Small intestine (tissue), 7 donors: ENCODE measurements at regions not wholly inside any gene's neighbourhood (a gene's known extent, or its start where the extent isn't known, plus 50 kb on each side); places are given as distances from the start of the nearest gene placed in this dataset.

Experiments used
- DNase-seq, 2 donors: peaks; one replicate each; pipeline versions ENCODE4 v3.0.0 to v3.0.0-alpha.2; 2013
- FAIRE-seq: peaks from 2 replicates; lab custom pipeline; 2012; peaks lifted over from hg19 to GRCh38; lab: Jason Lieb, UNC
- H3K27ac ChIP-seq, 3 donors: one replicate each; pipeline ENCODE4 v1.5.1; 2013; ENCODE audit warnings: low read length in 2 of 3, mild to moderate bottlenecking in 2 of 3, control low read depth in 1 of 3, inconsistent platforms in 1 of 3, low read depth in 1 of 3, moderate library complexity in 1 of 3
- H3K27me3 ChIP-seq, 3 donors: one replicate each; pipeline ENCODE4 v1.6.1; 2013; ENCODE audit warnings: low read length in 3 of 3, inconsistent platforms in 1 of 3; ENCODE audit not compliant: control insufficient read depth in 3 of 3, insufficient read depth in 3 of 3
- H3K36me3 ChIP-seq, 3 donors: one replicate each; pipeline ENCODE4 v1.6.1; 2013; ENCODE audit warnings: low read length in 3 of 3, inconsistent platforms in 1 of 3, low read depth in 1 of 3, mild to moderate bottlenecking in 1 of 3, moderate library complexity in 1 of 3; ENCODE audit not compliant: control insufficient read depth in 3 of 3, insufficient read depth in 2 of 3
- H3K4me1 ChIP-seq, 3 donors: one replicate each; pipeline ENCODE4 v1.6.1; 2013; ENCODE audit warnings: low read length in 2 of 3, inconsistent platforms in 1 of 3, low read depth in 1 of 3, mild to moderate bottlenecking in 1 of 3, moderate library complexity in 1 of 3; ENCODE audit not compliant: control insufficient read depth in 3 of 3, insufficient read depth in 2 of 3
- H3K4me3 ChIP-seq, 3 donors: one replicate each; pipeline ENCODE4 v1.5.1; 2013; ENCODE audit warnings: low read length in 3 of 3, control low read depth in 1 of 3, inconsistent platforms in 1 of 3, low read depth in 1 of 3, mild to moderate bottlenecking in 1 of 3, moderate library complexity in 1 of 3
- H3K9me3 ChIP-seq, 2 donors: one replicate each; pipeline ENCODE4 v1.6.1; 2013; ENCODE audit warnings: low read depth in 1 of 2, low read length in 1 of 2; ENCODE audit not compliant: control insufficient read depth in 2 of 2, insufficient read depth in 1 of 2
- WGBS, 3 donors: extraction: QIAGEN DNeasy Blood & Tissue Kit; methylation state at CpG; one replicate each; pipeline ENCODE4 v1.1.7; 2013; 5-methylcytosine and 5-hydroxymethylcytosine counted together
- donor health status: healthy with polysubstance abuse.
- donor health status: control.
- donor health status: control.
- donor health status: Bipolar disorder and iron deficiency.
- donor health status: healthy.

GRCh38 chr4:43234626-43235415, 342.3 kb downstream of the GRXCR1 start:
- Histone ChIP-seq H3K9me3 (no peaks in the 10 kb centered on the region), H3K27me3 (no peaks in the 10 kb centered on the region), H3K27ac (no peak overlapping the region), H3K36me3 (no peaks in the 10 kb centered on the region), H3K4me1 (no peaks in the 10 kb centered on the region), H3K4me3 (no peak overlapping the region)
- FAIRE-seq (no peak), DNase-seq (no peak)
- 64 to 76% (median 72%) methylated on average over 5 of the region's 5 CpGs for WGBS, 3 donors

- Histone ChIP-seq H3K27me3 (no peaks in the 10 kb centered on the region), H3K4me3 (no peak overlapping the region), H3K4me1 (no peaks in the 10 kb centered on the region), H3K9me3 (no peaks in the 10 kb centered on the region), H3K36me3 (no peaks in the 10 kb centered on the region), H3K27ac (no peak overlapping the region)
- FAIRE-seq (no peak), DNase-seq (no peak)
- 39 to 61% (median 40%) methylated on average over 1 of the region's 1 CpG for WGBS, 3 donors
Observed at GRCh38 chr4:43238008-43238407, 345.5 kb downstream of the GRXCR1 start.

- FAIRE-seq (no peak), DNase-seq (no peak)
- H3K27ac ChIP-seq: no peak overlapping the region
- no peak overlapping the region for H3K4me3 ChIP-seq
- no peaks in the 10 kb centered on the region for H3K36me3 ChIP-seq
- H3K9me3 ChIP-seq: no peaks in the 10 kb centered on the region
- H3K27me3 ChIP-seq: no peaks in the 10 kb centered on the region
- no peaks in the 10 kb centered on the region for H3K4me1 ChIP-seq
Observed at GRCh38 chr4:43238585-43238984, 346.1 kb downstream of the GRXCR1 start.

- FAIRE-seq: no peak
- Histone ChIP-seq H3K9me3 (no peaks in the 10 kb centered on the region), H3K27ac (no peak overlapping the region), H3K4me3 (no peak overlapping the region), H3K36me3 (no peaks in the 10 kb centered on the region), H3K4me1 (no peaks in the 10 kb centered on the region), H3K27me3 (no peaks in the 10 kb centered on the region)
- DNase-seq: no peak
Observed at GRCh38 chr4:43241104-43241503, 348.6 kb downstream of the GRXCR1 start.

GRCh38 chr4:43242606-43243005, 350.1 kb downstream of the GRXCR1 start:
- no peaks in the 10 kb centered on the region for H3K36me3 ChIP-seq
- 45 to 60% (median 51%) methylated on average over 2 of the region's 2 CpGs for WGBS, 3 donors
- DNase-seq (no peak), FAIRE-seq (no peak)
- H3K27me3 ChIP-seq: no peaks in the 10 kb centered on the region
- H3K4me3 ChIP-seq: no peak overlapping the region
- H3K27ac ChIP-seq: no peak overlapping the region
- H3K4me1 ChIP-seq: no peaks in the 10 kb centered on the region
- H3K9me3 ChIP-seq: no peaks in the 10 kb centered on the region

- no peak for DNase-seq
- H3K36me3 ChIP-seq: no peaks in the 10 kb centered on the region
- no peak overlapping the region for H3K4me3 ChIP-seq
- no peaks in the 10 kb centered on the region for H3K27me3 ChIP-seq
- H3K4me1 ChIP-seq: no peaks in the 10 kb centered on the region
- no peaks in the 10 kb centered on the region for H3K9me3 ChIP-seq
- H3K27ac ChIP-seq: no peak overlapping the region
- 81 to 85% (median 81%) methylated on average over 4 of the region's 4 CpGs for WGBS, 3 donors
- no peak for FAIRE-seq
Observed at GRCh38 chr4:43243433-43244116, 351.1 kb downstream of the GRXCR1 start.

- no peak for FAIRE-seq
- Histone ChIP-seq H3K4me3 (no peak overlapping the region), H3K4me1 (no peaks in the 10 kb centered on the region), H3K27me3 (no peaks in the 10 kb centered on the region), H3K9me3 (no peaks in the 10 kb centered on the region), H3K36me3 (no peaks in the 10 kb centered on the region), H3K27ac (no peak overlapping the region)
- 31 to 44% (median 39%) methylated on average over 1 of the region's 1 CpG for WGBS, 3 donors
- no peak for DNase-seq
Observed at GRCh38 chr4:43244688-43245382, 352.3 kb downstream of the GRXCR1 start.

GRCh38 chr4:43251841-43252240, 359.3 kb downstream of the GRXCR1 start:
- Histone ChIP-seq H3K36me3 (no peaks in the 10 kb centered on the region), H3K4me1 (no peaks in the 10 kb centered on the region), H3K4me3 (no peak overlapping the region), H3K27ac (no peak overlapping the region), H3K27me3 (no peaks in the 10 kb centered on the region), H3K9me3 (peaks cover 0 to 15% of the 10 kb centered on the region in 2 donors)
- DNase-seq (no peak), FAIRE-seq (no peak)
- WGBS, 3 donors: 66 to 73% (median 70%) methylated on average over 2 of the region's 2 CpGs
